Skeletal muscle tissue (tissue), 3 donors: ENCODE measurements at regions not wholly inside any gene's neighbourhood (a gene's known extent, or its start where the extent isn't known, plus 50 kb on each side); places are given as distances from the start of the nearest gene placed in this dataset.

Experiments
- H3K27ac ChIP-seq: one replicate; pipeline ENCODE4 v1.7.0; 2013; ENCODE audit warnings: mild to moderate bottlenecking, low read depth, low read length, inconsistent platforms
- H3K27me3 ChIP-seq, 3 donors: one replicate each; pipeline ENCODE4 v1.7.0; 2013; ENCODE audit warnings: low read length in 3 of 3; ENCODE audit not compliant: control insufficient read depth in 3 of 3, insufficient read depth in 3 of 3
- H3K36me3 ChIP-seq, 3 donors: one replicate each; pipeline ENCODE4 v1.7.0; 2013; ENCODE audit warnings: low read length in 3 of 3; ENCODE audit not compliant: control insufficient read depth in 3 of 3, insufficient read depth in 3 of 3
- H3K4me1 ChIP-seq, 3 donors: one replicate each; pipeline ENCODE4 v1.7.0; 2013; ENCODE audit warnings: low read length in 3 of 3, mild to moderate bottlenecking in 3 of 3; ENCODE audit not compliant: control insufficient read depth in 3 of 3, insufficient read depth in 3 of 3
- H3K4me3 ChIP-seq, 3 donors: one replicate each; pipeline ENCODE4 v1.7.0; 2013; ENCODE audit warnings: low read length in 3 of 3
- H3K9ac ChIP-seq, 3 donors: one replicate each; pipeline ENCODE4 v1.7.0; 2013; ENCODE audit warnings: low read length in 3 of 3, mild to moderate bottlenecking in 3 of 3, moderate library complexity in 2 of 3, low read depth in 1 of 3
- H3K9me3 ChIP-seq, 3 donors: one replicate each; pipeline ENCODE4 v1.7.0; 2013; ENCODE audit warnings: low read length in 3 of 3; ENCODE audit not compliant: control insufficient read depth in 3 of 3
- donor health status: Osteomylitis.

DNA sequence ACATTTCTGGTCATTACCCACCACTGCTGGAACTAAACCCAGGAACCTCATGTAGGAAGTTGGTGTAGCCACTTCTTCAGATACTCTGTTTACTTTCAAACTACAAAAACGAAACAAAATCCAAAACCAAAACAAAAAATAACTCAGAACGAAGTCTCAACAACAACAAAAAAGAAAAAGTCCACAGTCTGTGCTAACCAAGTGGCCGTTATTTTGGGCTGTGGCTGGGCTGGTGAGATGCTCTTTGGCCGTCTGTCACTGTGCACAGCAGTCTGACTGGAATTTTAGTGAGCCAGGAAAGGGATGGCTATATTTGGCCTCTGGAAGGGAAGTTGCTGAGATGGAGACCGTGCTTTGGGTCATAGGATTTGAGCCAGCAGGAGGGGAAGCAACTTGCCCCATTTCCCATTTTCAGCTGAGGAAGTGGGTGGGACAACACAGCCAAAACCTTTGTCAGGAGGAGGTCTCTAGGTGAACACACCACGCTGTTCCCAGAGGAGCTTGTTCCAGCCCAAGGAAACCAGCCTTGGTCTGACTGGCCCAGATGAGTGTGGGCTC is 334.1 kb downstream of the ZSWIM6 start:
- peak overlapping the region in 1 of 3 donors; percentile 59 for H3K4me3 ChIP-seq
- no peaks in the 10 kb centered on the region for H3K27me3 ChIP-seq
- no peak overlapping the region for H3K9ac ChIP-seq
- H3K27ac ChIP-seq = no peak overlapping the region
- H3K4me1 ChIP-seq = peaks cover 0 to 4% (median 0%) of the 10 kb centered on the region in 3 donors
- H3K9me3 ChIP-seq = no peaks in the 10 kb centered on the region
- no peaks in the 10 kb centered on the region for H3K36me3 ChIP-seq

DNA sequence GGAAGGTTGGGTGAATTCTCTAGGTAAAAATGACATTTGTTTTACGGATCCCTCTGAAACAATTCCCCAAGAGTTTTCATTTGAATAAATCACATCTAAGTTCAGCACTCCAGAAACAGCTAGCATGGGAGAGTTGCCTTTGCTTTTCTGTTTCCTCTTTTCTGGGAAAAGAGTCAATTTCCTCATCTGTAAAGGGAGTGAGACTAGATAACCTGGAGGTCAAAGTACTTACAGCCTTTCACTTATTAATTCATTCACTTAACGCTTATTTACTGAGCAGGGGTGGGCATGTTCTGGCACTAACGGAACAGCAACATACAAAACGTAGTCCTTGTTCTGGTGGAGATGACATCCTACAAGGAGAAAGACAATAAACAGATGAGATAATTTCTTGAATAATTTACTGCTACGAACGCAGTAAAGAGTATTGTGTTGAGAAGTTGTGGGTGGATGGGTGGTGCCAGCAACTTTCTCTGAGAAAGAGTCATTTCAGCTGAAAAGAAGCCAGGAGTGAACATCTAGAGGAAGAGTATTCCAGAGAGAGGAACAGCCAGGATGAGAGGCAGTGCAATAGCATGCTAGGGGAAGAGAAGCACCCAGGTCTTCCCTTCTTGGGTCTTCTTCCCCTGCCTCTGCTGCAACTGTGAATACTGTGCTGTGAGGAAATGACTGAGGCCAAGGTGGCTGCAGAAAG is 335.6 kb downstream of the ZSWIM6 start:
- Histone ChIP-seq H3K27ac (no peak overlapping the region), H3K36me3 (no peaks in the 10 kb centered on the region), H3K4me1 (peaks cover 0 to 7% (median 0%) of the 10 kb centered on the region in 3 donors), H3K27me3 (no peaks in the 10 kb centered on the region), H3K4me3 (no peak overlapping the region), H3K9ac (no peak overlapping the region), H3K9me3 (no peaks in the 10 kb centered on the region)

DNA sequence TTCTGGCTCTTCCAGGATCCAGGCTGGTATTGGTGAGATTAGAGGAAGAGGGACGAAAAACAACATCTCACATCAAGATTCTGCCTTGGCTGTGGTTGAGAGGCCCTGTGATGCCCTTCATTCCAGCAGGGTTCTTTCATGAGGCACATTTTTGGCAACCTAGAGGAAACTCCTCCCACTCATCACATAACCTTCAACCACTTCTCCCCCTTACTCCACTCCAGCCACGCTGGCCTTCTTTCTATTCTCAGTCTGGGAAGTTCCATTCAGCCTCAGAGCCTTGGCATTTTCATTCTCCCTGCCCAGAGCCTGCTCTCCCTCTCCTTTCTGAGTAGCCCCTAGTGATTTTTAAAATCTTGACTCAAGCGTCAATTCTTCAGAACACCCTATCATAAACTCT is 337.5 kb downstream of the ZSWIM6 start:
- Histone ChIP-seq H3K36me3 (no peaks in the 10 kb centered on the region), H3K9ac (no peak overlapping the region), H3K4me3 (no peak overlapping the region), H3K27me3 (peaks cover 0 to 3% (median 0%) of the 10 kb centered on the region in 3 donors), H3K9me3 (no peaks in the 10 kb centered on the region), H3K4me1 (peaks cover 6 to 13% (median 12%) of the 10 kb centered on the region in 3 donors), H3K27ac (no peak overlapping the region)

DNA sequence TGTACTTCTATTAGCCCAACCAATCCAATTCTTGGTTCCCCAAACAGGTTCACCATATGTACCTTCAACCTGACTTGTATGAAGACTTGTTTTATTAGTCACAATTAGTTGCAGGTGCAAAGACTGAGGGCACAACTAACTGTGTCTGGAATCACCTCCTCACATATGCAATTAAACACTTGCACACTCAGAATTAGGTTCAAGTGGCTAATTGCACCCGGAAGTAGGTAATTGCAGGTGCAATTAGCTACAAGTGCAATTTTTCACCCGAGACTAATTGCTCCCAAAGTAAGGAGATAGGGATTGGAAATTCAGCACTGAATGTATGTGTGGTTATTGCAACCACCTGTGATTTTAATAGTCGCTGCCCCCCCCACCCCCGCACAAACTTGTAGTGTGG is 338.9 kb downstream of the ZSWIM6 start:
- Histone ChIP-seq H3K4me1 (peaks cover 6 to 13% (median 12%) of the 10 kb centered on the region in 3 donors), H3K9me3 (no peaks in the 10 kb centered on the region), H3K4me3 (no peak overlapping the region), H3K27ac (no peak overlapping the region), H3K9ac (no peak overlapping the region), H3K27me3 (peaks cover 0 to 3% (median 0%) of the 10 kb centered on the region in 3 donors), H3K36me3 (no peaks in the 10 kb centered on the region)

DNA sequence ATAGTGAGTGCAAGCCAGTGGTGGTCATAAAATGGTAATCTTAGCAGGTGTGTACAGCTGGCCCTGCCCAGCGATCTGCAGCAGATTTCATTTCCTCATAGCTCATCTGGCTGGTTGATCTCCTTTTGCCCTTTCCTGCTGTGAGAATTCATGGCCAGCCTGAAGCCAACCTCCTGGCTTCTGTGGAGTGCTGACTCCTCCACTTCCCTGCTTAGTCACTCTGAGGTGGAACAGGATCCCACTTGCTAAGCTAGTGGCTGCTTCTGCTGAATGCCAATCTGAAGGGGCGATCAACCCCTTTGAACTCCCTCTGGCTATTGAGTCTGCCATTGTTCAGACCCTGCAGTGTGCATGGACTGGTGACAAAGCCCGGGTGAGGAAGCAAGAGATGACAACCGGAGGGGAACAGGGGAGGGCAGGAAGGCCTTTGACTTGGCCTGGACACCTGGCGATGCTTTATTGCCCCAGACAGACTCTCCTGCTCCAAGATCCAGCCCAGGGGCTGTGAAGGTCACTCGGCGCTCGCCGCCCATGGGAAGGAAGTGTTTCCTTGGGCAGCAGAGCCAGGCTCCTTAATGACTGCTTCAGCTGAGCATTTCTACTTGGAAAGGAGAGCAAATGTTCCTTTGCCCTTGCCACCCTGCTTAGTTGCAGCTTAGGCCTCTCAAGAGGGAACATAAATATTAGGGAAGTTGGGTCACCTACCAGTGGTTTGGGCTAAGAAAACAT is 341.1 kb downstream of the ZSWIM6 start:
- no peak overlapping the region for H3K4me3 ChIP-seq
- H3K27ac ChIP-seq = no peak overlapping the region
- no peaks in the 10 kb centered on the region for H3K9me3 ChIP-seq
- H3K9ac ChIP-seq = no peak overlapping the region
- no peaks in the 10 kb centered on the region for H3K36me3 ChIP-seq
- peaks cover 0 to 3% (median 0%) of the 10 kb centered on the region in 3 donors for H3K27me3 ChIP-seq
- peaks cover 6 to 13% (median 8%) of the 10 kb centered on the region in 3 donors for H3K4me1 ChIP-seq

DNA sequence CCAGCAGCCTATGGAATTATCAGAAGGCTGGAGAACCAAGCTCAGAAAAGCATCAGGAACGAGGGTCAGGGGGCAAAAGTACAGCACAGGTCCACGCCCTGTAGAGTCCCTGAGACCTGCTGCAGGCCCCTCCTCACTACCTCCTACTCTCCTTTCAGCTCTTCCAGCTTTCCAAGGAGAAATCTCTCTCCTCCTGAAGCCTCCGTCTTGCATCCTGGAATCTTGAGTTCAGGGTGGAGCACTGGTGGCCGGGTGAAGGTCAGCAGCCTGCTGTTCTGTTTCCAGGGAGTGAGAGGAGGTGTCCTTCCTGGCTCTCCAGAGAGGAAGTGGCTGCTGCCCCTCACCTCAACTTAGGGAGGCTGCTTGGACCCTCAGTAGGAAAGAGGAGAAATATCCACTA is 342.3 kb downstream of the ZSWIM6 start:
- no peaks in the 10 kb centered on the region for H3K9me3 ChIP-seq

DNA sequence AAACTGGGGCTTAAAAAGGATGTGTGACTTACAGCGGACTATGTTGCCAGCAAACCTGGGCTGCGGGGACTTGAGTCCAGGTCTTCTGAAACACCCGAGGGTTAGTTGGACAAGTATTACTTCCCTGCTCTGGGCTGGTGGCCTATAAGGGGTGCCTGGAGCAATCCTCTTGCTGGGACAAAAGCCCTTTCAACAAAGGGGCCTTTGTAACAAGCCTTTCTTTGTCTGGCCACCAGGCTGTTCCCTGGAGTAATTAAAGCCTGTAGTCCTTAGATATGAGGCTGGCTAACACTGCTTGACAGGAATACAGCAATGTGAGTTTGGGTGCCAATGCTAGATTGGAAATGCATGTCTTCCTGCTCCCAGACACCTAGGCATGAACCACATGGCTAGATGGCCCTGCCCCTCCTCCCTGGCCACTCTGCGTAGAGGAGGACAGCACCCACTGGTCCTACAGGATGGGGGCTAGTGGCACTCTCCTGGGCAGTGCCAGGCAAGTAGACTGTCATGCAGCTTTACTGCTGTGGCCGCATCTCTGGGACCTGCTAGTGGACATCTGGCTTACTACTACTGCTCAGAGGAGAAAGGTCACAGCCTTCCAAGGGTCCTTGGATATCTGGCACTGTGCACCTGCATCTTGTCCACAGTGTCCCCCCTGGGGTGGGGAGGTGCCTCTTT is 343.1 kb downstream of the ZSWIM6 start:
- Histone ChIP-seq H3K27me3 (peaks cover 0 to 3% (median 0%) of the 10 kb centered on the region in 3 donors), H3K36me3 (no peaks in the 10 kb centered on the region), H3K4me3 (no peak overlapping the region), H3K9me3 (no peaks in the 10 kb centered on the region), H3K9ac (no peak overlapping the region), H3K4me1 (peaks cover 6 to 13% (median 8%) of the 10 kb centered on the region in 3 donors), H3K27ac (no peak overlapping the region)

More for the DNA sequence above, 342.3 kb downstream of the ZSWIM6 start:
- no peak overlapping the region for H3K27ac ChIP-seq
- no peak overlapping the region for H3K4me3 ChIP-seq
- H3K27me3 ChIP-seq = peaks cover 0 to 3% (median 0%) of the 10 kb centered on the region in 3 donors
- no peak overlapping the region for H3K9ac ChIP-seq
- H3K4me1 ChIP-seq = peaks cover 6 to 13% (median 8%) of the 10 kb centered on the region in 3 donors
- no peaks in the 10 kb centered on the region for H3K36me3 ChIP-seq

DNA sequence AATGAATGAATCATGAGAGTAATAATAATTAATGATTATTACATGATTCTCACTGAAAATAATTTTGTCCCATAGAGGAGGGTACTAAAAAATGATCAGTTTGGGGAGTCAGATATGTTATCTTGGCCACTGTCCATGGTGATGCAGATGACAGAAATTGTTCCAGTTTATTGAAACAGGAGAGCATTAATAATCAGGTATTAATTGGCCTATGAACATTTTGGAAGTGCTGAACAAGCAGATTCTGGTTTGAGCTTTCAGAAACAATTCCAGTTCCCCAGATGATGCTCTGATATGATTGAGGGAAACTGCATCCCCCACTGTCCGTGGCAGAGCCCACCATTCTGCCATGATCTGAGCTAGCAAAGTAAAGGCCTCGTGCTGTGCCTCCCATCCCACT is 345.2 kb downstream of the ZSWIM6 start:
- H3K27ac ChIP-seq = no peak overlapping the region
- H3K9me3 ChIP-seq = no peaks in the 10 kb centered on the region
- peaks cover 0 to 4% (median 3%) of the 10 kb centered on the region in 3 donors for H3K27me3 ChIP-seq
- H3K4me1 ChIP-seq = peaks cover 6 to 13% (median 8%) of the 10 kb centered on the region in 3 donors
- H3K4me3 ChIP-seq = no peak overlapping the region
- H3K36me3 ChIP-seq = no peaks in the 10 kb centered on the region
- no peak overlapping the region for H3K9ac ChIP-seq

DNA sequence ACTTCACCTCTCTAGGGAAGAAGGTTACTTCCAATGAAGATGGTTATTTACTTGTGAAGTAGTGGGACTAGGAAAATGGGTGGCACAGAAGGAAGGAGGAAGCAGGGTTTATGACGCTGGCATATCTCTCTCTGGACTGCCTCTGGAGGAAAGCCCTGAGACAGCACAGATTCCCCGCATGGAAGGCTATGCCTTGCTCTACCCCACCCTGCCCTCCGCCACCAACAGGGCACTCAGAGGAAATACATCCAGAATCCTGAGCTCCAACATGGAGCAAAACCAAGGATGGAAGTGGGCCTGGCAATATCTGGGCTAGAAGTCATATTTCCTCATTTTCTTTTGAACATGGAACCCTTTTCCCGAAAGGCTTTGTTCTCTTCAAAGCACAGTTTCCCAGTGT is 346.9 kb downstream of the ZSWIM6 start:
- Histone ChIP-seq H3K27me3 (peaks cover 0 to 4% (median 3%) of the 10 kb centered on the region in 3 donors), H3K27ac (no peak overlapping the region), H3K36me3 (no peaks in the 10 kb centered on the region), H3K4me3 (no peak overlapping the region), H3K9ac (no peak overlapping the region), H3K4me1 (peaks cover 0 to under 1% (median 0%) of the 10 kb centered on the region in 3 donors), H3K9me3 (no peaks in the 10 kb centered on the region)
